Esophagus muscularis mucosa (tissue), 4 donors: ENCODE measurements at regions not wholly inside any gene's neighbourhood (a gene's known extent, or its start where the extent isn't known, plus 50 kb on each side); places are given as distances from the start of the nearest gene placed in this dataset.

ENCODE experiments used
- EP300 ChIP-seq: sonication (generic); formaldehyde crosslinking; IDR thresholded peaks from one replicate; pipeline ENCODE4 v1.6.1; 2017; ENCODE audit warnings: antibody characterized with exemption
- POLR2A ChIP-seq: fragments of 450-650 bp; IDR thresholded peaks from one replicate; pipeline ENCODE4 v1.6.1; 2017; ENCODE audit warnings: antibody characterized with exemption, moderate library complexity, mild to moderate bottlenecking, low read depth
- POLR2AphosphoS5 ChIP-seq, 2 donors: sonication (generic); formaldehyde crosslinking; IDR thresholded peaks; one replicate each; pipeline ENCODE4 v1.6.1; 2017; ENCODE audit warnings: antibody characterized with exemption in 2 of 2
- TF ChIP-seq, protein P1 (sequence below), 3 experiments: fragments of 200-600 bp in 2 of 3; fragments of 450-650 bp in 1 of 3; sonication (generic) in 2 of 3; IDR thresholded peaks; one replicate each; pipeline ENCODE4 v1.5.1; 2017 to 2019; ENCODE audit warnings: antibody characterized with exemption in 3 of 3, mild to moderate bottlenecking in 2 of 3, moderate library complexity in 1 of 3

GRCh38 chr14:82341261-82341810 is 807.7 kb upstream of the SEL1L start:
- TF ChIP-seq POLR2A = no peak
- TF ChIP-seq, protein P1, sequence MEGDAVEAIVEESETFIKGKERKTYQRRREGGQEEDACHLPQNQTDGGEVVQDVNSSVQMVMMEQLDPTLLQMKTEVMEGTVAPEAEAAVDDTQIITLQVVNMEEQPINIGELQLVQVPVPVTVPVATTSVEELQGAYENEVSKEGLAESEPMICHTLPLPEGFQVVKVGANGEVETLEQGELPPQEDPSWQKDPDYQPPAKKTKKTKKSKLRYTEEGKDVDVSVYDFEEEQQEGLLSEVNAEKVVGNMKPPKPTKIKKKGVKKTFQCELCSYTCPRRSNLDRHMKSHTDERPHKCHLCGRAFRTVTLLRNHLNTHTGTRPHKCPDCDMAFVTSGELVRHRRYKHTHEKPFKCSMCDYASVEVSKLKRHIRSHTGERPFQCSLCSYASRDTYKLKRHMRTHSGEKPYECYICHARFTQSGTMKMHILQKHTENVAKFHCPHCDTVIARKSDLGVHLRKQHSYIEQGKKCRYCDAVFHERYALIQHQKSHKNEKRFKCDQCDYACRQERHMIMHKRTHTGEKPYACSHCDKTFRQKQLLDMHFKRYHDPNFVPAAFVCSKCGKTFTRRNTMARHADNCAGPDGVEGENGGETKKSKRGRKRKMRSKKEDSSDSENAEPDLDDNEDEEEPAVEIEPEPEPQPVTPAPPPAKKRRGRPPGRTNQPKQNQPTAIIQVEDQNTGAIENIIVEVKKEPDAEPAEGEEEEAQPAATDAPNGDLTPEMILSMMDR (IDR thresholded peaks at IDR 0.05) = no peak
- no peak for TF ChIP-seq EP300
- TF ChIP-seq POLR2AphosphoS5 (IDR thresholded peaks at IDR 0.05) = no peak
